ENCODE measurements at regions not wholly inside any gene's neighbourhood (a gene's known extent, or its start where the extent isn't known, plus 50 kb on each side); places are given as distances from the start of the nearest gene placed in this dataset.

DNA sequence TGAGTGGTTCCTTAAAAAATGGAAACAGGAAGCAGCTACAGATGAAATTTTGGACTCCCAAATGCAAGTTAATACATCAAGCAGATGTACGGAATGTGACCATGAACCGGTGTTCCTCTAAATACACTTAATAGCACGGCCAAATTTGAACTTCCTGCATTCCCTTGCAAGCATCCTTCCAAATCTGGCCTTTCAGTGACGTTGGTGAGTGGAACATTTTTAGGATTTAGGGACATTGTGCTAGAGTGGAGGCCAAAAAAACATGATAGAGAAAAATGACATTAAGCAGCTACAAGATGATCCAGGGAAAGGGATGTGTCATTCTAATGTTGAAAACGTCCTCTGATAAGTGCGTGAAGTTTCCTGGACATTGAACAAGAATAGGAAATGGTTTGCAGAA is 62.1 kb downstream of the CTAGE1 start:
- DNase-seq, result no peak

- no peak for DNase-seq
These were observed 62.6 kb downstream of the CTAGE1 start for GRCh38 chr18:22355069-22355468.

DNA sequence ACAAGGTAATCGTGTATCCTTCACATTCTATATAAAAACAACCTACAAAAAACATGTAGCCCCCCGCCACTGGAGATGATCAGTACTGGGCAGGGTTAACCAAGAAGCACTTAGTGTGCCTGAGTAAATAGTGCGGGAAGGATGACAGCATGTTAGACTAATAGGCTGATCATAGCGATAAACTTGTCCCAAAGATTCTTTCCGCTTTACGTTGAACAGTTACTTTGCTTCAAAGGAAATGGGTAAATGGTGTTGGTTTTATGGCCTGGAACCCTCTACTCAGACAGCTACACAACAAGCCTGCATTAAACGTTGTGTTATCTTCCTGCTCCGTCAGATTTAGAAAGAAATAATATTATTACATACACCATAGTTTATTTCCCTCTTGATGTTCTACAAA is 67.7 kb downstream of the CTAGE1 start:
- no peak for DNase-seq

GRCh38 chr18:22349317-22349898 is 68.3 kb downstream of the CTAGE1 start:
- DNase-seq, result no peak

- peak; percentile 39 for DNase-seq
These were observed 69.0 kb downstream of the CTAGE1 start for GRCh38 chr18:22348521-22349316.

GRCh38 chr18:22347606-22348511 is 69.9 kb downstream of the CTAGE1 start:
- peak; percentile 48 for DNase-seq

- no peak for DNase-seq
These were observed 70.6 kb downstream of the CTAGE1 start for GRCh38 chr18:22346953-22347605.

DNA sequence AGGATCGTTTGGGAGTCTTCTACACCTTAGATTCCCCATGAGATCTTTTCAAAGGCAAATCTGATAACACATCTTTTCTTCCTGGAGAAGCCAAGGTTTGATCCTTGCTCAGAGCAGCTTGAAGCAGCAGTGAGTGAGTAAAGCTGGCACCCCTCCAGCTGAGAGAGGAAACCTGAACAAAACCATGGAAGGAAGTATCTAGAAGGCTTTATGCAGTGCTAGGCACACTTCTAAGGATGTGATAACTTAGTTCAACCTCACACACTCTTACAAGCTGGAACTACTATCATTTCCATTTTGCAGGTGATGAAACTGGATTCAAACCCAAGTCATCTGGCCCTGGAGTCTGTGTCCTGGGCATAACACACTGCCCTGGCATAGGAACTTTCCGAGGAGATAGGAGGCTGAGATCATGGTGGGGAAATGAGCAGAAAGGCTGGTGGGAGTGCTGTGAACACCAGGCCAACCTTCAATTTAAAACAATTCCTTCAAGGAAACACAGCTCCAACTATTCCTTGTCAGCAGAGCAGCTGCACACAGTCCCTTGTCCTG is 71.2 kb downstream of the CTAGE1 start:
- no peak for DNase-seq

DNA sequence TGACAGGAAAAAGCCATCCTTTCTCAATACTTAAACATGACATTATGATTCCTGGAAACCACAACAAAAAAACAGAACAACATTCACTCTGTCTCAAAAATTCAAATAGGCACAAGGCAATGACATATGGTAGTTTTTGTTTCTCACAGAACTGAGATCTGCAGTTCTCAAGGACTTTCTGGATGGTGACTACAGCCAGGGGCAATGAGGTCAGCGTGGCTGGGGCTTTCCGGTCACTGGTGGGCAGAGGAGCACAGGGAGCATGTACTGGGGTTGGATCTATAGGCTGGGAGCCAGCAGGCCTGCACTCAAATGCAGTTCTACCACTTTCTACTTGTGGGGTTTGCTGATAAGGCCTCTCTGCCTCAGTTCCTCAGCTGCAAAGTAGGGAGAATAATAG is 72.0 kb downstream of the CTAGE1 start:
- DNase-seq, result no peak

DNA sequence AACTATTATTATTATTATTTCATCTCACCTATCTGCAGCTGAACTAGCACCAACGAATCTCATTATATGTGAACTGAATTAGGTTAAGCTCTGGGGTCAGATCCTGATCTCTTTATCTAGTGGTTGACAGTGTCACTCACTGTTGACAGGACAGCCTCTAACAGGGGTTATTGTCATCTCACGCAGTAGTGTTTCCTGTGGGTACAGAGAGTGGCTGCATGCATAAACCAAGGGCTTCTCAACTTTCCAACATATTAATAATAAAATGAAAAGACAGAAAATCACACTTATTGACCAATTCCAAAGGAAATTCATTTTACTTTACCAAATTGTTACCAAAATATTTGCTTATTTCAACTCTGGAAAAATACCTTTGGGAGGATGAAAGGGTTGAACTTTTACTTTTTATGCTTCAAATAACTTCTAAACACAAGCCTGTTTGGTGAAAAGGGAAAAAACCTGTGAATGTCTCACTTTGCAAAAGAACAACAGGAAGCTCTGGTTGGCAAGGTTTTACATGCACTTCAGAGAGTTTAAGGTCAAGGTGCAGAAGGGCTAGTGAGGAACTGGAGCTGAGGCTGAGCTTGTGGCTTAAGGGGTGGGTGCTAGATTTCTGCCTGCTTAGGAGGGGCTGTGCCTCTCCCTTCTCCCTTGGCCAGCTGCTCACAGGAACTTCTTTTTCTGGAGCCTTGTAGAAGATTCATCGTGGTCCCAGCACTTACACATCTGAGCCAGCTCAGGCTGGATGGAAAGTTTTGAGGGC is 72.6 kb downstream of the CTAGE1 start:
- DNase-seq, result no peak

- DNase-seq, result no peak
These were observed 73.3 kb downstream of the CTAGE1 start for GRCh38 chr18:22344445-22344844.

- no peak for DNase-seq
These were observed 74.1 kb downstream of the CTAGE1 start for GRCh38 chr18:22343613-22344012.

DNA sequence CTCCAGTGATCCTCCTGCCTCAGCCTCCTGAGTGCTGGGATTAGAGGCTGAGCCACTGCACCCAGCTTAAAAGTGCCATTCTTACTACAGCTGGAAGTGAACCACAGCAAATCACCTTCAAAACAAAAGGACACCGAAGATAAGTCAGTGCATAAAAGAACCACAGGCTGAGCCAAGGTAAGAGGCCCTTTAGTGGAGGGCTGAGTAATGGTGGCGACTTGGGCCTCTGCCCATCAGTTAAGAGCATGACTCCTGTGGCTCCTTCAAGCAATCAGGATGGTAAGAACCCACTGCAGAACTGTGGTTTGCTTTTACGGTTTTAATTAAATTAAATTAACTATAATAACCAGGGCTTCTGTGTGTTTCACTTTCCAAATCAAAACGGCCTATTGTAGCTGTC is 75.1 kb downstream of the CTAGE1 start:
- no peak for DNase-seq

DNA sequence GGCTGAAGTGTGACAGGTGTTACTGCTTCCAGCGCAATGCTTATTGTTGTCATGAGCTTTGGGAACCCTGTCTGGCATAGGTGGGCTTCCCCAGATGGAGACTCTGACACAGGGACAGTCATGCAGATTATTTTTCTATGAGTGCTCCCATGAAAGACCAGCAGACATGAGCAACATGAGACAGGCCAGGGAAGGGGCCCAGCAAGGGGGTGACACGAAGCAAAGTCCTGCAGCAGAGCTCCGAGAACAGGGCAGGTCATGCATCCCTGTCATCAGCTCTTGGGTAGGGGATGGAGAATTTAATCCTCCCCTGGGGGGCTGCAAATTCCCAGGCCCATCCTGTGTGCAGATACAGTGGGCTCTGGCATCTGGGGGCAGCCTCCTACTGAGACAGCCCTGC is 77.4 kb downstream of the CTAGE1 start:
- DNase-seq, result no peak

DNA sequence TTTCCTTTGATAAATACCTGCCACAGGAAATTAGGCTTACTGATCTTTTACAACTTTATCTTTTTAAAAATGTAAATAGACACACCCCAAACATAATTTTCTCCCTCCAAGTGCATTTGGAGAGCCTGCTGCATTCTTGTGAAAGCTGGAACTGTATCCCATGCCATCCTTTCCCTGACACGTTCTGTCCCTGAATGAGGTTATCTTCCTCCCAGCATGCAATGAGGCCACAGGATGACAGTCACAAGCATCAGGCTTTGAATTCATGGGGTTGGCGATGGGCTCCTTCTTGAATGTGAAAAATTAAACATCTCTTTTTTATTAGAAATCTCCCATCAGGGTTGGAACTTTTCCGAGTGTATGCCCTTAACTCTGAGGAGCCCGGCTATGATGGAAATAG is 77.8 kb downstream of the CTAGE1 start:
- no peak for DNase-seq

DNA sequence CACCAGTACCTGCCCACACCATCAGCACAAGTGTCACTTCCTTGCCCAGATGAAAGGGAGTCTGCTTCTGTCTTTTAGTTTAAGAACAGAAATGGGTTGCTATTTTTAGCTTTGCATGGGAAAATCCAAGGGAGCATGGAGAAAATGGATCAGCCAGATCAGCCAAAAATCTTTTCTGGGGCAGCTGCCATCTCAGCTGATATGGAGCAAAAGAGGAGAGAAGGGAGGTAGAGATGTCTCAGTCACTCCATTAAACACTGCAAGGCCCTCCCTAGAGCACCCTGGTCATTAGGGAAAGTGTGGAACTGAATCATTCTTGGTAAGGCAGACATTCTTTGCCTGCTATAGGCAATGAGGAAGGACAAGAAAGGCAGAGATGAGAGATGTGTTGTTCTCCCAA is 79.9 kb downstream of the CTAGE1 start:
- no peak for DNase-seq

DNA sequence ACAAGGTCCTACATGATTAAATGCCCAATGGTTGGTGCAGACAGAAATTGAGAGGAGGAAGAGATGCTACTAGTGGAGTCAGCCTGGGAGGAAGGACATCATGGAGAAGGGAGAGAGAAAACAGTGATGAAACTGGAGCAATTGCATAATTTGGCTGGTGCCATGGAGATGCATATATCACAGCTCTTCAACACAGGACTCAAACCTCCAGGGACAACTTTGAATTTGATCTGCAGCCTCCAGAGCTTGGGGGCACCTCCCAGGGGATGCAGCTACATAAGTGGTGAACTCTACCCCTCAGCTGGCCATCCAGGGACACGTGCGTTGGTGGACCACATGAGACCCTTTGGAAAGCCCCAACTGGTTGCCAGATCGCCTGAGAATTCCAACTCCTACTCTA is 80.4 kb downstream of the CTAGE1 start:
- DNase-seq, result no peak

DNA sequence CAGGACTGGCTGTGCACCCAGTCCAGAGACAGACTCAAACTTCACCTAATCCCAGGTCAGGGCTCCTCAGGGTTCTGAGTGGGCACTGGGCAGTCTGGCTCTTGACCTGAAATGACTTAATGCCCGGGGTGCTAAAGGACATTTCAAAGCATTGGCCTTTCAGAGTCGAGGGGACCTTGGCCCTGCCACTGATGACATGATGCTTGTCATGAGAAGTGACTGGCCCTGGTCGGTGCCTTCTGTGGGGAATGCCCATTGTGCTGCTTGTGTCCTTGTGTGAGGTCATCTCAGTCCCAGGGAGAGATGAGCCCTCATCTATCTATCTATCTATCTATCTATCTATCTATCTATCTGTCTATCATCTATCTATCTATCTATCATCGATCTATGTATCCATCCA is 81.3 kb downstream of the CTAGE1 start:
- DNase-seq, result no peak

- no peak for DNase-seq
These were observed 82.0 kb downstream of the CTAGE1 start for GRCh38 chr18:22335731-22336198.

GRCh38 chr18:22334567-22334966 is 83.1 kb downstream of the CTAGE1 start:
- no peak for DNase-seq

DNA sequence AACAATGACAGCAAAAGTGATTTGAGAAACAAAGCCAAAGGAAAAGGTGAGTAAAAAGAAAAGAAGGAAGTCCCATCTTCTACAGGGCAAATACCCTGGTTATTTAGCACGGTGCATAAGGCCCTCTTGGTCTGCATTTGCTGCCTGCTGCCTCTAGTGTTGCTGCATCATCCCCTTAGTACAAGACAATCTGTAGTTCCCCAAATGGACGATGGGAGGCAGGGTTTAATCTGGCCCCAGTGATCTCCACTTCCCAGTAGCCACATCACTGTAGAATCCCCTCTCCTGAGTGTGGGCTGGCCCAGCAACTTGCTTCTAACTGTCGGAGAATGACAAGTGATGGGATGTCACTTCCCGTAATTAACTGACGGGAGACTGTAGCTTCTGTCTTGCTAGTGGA is 85.1 kb downstream of the CTAGE1 start:
- DNase-seq, result no peak

GRCh38 chr18:22330508-22330907 is 87.2 kb downstream of the CTAGE1 start:
- no peak for DNase-seq
